Fibroblast of villous mesenchyme (primary cell): ENCODE measurements at regions not wholly inside any gene's neighbourhood (a gene's known extent, or its start where the extent isn't known, plus 50 kb on each side); places are given as distances from the start of the nearest gene placed in this dataset.
A peak's percentile ranks its signal among the peaks of the same experiment; 100 is the strongest.

Experiments used
- DNase-seq: peaks from one replicate; pipeline ENCODE4 v3.0.0-alpha.2; 2010; ENCODE audit warnings: low read depth
- H3K4me3 ChIP-seq: 2 replicates; pipeline ENCODE4 v1.5.1; 2011; ENCODE audit warnings: low read depth, mild to moderate bottlenecking, low read length
- TF ChIP-seq, protein P1 (sequence below): IDR thresholded peaks from 2 replicates; pipeline ENCODE4 v1.5.1; 2012; ENCODE audit warnings: low read depth, mild to moderate bottlenecking, low read length; ENCODE audit not compliant: insufficient read depth

DNA sequence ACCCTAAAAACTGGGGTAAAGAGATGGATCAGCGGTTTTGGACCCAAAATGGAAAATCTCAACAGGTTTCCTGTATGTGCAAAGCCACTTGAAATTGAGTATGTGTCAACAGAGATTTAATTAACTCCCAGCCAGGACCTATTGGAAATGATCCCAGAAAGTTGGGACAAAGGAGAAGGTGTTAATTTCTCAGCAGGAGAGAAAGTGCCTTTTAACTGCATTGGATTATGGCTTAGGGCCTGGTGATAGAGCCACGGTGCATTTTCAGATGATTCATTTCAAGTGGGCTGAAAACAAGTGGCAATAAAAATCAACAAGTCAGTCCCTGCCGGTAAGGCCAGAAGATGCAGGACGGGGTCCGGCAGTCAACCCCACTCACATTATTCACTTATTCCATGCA is 80.2 kb upstream of the BCL11A start:
- TF ChIP-seq, protein P1, sequence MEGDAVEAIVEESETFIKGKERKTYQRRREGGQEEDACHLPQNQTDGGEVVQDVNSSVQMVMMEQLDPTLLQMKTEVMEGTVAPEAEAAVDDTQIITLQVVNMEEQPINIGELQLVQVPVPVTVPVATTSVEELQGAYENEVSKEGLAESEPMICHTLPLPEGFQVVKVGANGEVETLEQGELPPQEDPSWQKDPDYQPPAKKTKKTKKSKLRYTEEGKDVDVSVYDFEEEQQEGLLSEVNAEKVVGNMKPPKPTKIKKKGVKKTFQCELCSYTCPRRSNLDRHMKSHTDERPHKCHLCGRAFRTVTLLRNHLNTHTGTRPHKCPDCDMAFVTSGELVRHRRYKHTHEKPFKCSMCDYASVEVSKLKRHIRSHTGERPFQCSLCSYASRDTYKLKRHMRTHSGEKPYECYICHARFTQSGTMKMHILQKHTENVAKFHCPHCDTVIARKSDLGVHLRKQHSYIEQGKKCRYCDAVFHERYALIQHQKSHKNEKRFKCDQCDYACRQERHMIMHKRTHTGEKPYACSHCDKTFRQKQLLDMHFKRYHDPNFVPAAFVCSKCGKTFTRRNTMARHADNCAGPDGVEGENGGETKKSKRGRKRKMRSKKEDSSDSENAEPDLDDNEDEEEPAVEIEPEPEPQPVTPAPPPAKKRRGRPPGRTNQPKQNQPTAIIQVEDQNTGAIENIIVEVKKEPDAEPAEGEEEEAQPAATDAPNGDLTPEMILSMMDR = no peak
- DNase-seq = no peak

DNA sequence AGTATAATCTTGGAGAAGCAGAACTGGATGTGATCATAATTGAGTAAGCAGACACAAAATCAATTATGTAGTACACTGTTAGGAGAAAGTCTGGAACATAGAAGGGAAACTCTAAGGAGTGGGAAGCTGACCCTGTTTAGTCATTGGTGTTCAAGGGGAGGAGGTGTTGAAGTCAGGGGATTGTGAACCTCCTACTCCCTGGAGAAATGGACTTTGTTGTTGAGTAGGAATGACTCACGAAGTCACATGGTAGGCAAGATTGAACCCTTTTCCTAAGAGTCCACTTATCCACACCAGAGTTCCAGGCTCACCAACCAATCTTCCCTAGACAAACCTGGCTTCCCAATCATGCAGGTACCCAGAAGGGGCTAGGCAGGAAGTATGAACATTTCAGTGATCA is 81.0 kb upstream of the BCL11A start:
- H3K4me3 ChIP-seq = no peak overlapping the region
- DNase-seq = no peak
- TF ChIP-seq, protein P1 = no peak

More for the DNA sequence above, 80.2 kb upstream of the BCL11A start:
- no peak overlapping the region for H3K4me3 ChIP-seq

DNA sequence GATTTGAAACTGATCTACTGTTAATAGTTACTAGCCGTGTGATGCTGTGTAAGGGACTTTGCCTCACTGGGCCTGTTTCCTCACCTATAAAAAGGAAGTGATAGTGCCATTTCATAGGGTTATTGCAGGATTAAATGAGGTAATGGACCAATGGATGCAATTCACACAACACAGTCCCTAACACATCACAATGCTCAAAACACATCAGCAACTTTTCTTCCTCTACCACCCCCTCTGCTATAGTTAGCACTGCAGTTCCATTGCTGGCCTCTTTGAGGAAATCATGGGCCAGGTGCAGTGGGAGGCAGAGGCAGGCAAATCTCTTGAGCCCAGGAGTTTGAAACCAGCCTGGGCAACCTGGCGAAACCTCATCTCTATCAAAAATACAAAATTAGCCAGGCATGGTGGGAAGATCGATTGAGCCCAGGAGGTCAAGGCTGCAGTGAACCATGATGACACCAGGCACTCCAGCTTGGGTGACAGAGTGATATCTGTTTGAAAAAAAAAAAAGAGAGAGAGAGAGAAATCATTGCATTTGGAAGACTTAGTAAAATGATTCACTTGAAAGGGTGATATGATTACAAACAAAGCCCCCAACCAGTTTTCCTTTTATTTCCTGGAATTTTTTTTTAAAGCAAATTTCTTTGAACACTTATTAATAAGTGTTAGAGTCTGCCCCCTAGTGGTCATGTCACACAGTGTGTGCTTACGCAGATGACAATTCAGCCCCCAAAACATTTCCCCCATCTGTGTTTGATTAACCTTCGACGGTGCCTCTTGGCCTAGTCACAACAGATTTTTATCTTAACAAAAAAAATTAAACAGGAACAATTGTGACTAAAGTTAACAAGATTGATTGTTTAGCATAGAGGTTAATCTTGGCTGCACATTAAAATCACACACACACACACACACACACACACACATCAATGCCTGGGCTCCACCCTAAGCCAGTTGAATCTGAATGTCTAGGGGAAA is 88.6 kb upstream of the BCL11A start:
- DNase-seq = peak; percentile 56
- H3K4me3 ChIP-seq = no peak overlapping the region
- TF ChIP-seq, protein P1 = peak; percentile 74

DNA sequence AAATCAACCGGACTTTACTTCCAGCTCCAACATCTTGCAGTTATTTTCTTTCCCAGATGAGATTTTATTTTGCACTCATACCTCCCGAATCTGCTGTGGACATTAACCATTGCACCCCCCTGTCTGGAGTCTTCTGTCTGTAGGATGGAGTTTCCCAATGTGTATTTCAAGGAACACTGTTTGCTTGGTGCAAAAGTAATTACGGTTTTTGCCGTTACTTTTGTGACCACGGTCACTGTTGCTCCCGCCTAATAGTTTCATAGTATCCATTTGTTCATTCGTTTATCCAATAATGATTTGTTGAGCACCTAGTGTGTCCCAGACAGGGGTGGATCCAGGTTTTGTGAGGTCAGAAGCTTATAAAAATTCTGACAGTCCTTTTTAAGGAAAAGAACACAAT is 90.3 kb upstream of the BCL11A start:
- no peak overlapping the region for H3K4me3 ChIP-seq
- no peak for DNase-seq
- TF ChIP-seq, protein P1 = no peak

DNA sequence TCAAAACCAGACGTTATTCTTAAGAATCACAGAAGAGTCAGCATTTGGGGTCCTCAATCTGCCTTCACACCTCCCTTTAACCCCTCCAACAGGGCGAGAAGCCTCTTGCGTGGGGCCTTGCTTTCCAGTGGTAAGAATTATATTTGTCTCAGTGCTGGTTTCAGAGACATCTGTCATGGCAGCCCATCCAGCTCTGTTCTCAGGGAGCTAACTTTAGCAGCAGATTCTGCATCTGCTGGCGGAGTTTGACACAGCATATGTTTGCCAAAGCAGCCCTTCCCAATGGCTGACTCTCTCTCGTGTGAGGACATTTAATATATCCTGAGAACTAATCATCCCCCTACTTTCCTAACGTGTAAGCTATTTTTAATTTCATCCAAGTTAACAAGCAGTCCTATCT is 91.5 kb upstream of the BCL11A start:
- H3K4me3 ChIP-seq = no peak overlapping the region

DNA sequence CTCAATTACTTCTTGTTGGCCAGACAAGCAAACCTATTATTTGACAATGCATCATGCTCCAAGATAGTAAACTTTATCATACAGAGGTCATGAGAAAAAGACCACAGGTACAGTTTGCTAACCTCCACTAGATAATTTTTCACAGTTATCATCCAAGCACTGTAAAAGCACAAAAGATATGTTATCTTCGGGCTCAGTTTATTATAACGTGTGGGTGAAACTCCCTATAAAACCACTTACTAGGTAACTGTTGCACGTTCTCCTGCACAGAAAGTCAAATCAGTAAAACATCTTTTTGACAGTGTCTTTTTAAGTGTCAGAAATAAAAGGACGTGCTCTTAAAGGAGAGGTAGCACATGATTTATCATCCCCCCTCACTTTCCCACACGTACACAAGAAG is 94.7 kb upstream of the BCL11A start:
- TF ChIP-seq, protein P1 = no peak
- no peak overlapping the region for H3K4me3 ChIP-seq
- DNase-seq = no peak

More for the DNA sequence above, 91.5 kb upstream of the BCL11A start:
- no peak for DNase-seq
- TF ChIP-seq, protein P1 = no peak
